Thyroid gland (tissue), 4 donors: ENCODE measurements at regions not wholly inside any gene's neighbourhood (a gene's known extent, or its start where the extent isn't known, plus 50 kb on each side); places are given as distances from the start of the nearest gene placed in this dataset.

Experiments used
- DNase-seq, 2 donors: peaks; one replicate each; pipeline ENCODE4 v3.0.0-alpha.2; 2019
- H3K27ac ChIP-seq, 3 donors: fragments of 200-600 bp; sonication (generic); 1 replicate in 2 of 3; 2 replicates in 1 of 3; pipeline ENCODE4 v1.5.1; 2016 to 2019; ENCODE audit warnings: mild to moderate bottlenecking in 1 of 3, moderate library complexity in 1 of 3
- H3K27me3 ChIP-seq: fragments of 200-600 bp; sonication (generic); one replicate; pipeline ENCODE4 v1.5.1; 2019
- H3K36me3 ChIP-seq, 2 donors: fragments of 200-600 bp; sonication (generic); one replicate each; pipeline ENCODE4 v1.5.1; 2016 to 2019
- H3K4me1 ChIP-seq, 2 donors: fragments of 200-600 bp; sonication (generic); one replicate each; pipeline ENCODE4 v1.5.1; 2017 to 2019
- H3K4me3 ChIP-seq, 3 donors: fragments of 200-600 bp; sonication (generic); replicated peaks in 1 of 3; 1 replicate in 2 of 3; 2 replicates in 1 of 3; pipeline ENCODE4 v1.5.1; 2016; ENCODE audit warnings: mild to moderate bottlenecking in 1 of 3
- H3K9me3 ChIP-seq: fragments of 200-600 bp; sonication (generic); one replicate; pipeline ENCODE4 v1.5.1; 2017
- CTCF ChIP-seq, 6 experiments: fragments of 200-600 bp in 3 of 6; fragments of 450-650 bp in 3 of 6; sonication (generic) in 3 of 6; IDR thresholded peaks; one replicate each; pipeline ENCODE4 v1.5.1; 2016 to 2019; ENCODE audit warnings: antibody characterized with exemption in 6 of 6, mild to moderate bottlenecking in 2 of 6, inconsistent platforms in 1 of 6, moderate library complexity in 1 of 6
- POLR2A ChIP-seq, 2 donors: fragments of 450-650 bp; IDR thresholded peaks; one replicate each; pipeline ENCODE4 v1.6.1; 2017; ENCODE audit warnings: antibody characterized with exemption in 2 of 2, mild to moderate bottlenecking in 2 of 2, moderate library complexity in 1 of 2
- WGBS, 2 donors: methylation state at CpG; one replicate each; pipeline ENCODE4 v1.1.5; 2017; 5-methylcytosine and 5-hydroxymethylcytosine counted together
- intact Hi-C: fragments of 100-400 bp; cut with DNase I; formaldehyde crosslinking; loops from one replicate; pipeline ENCODE4 v1.15.1; 2023

GRCh38 chrX:40173143-40174000 lies 75.6 kb upstream of the BCOR start:
- Histone ChIP-seq H3K4me1 (peaks cover 13 to 38% of the 10 kb centered on the region in 2 donors), H3K4me3 (no peak overlapping the region), H3K27me3 (no peaks in the 10 kb centered on the region), H3K36me3 (no peaks in the 10 kb centered on the region), H3K9me3 (no peaks in the 10 kb centered on the region), H3K27ac (peak overlapping the region; percentile 88 to 95 (median 95))
- DNase-seq, result no peak
- no peak for TF ChIP-seq POLR2A (IDR thresholded peaks at IDR 0.05)
- TF ChIP-seq CTCF (IDR thresholded peaks at IDR 0.05), result no peak
- WGBS, 2 donors, result 85 to 96% methylated on average over 13 of the region's 17 CpGs
- intact Hi-C loops, result loop anchor here (10.0 kb wide), 2 partner anchors 91 to 439 kb away; no protein-coding TSS in a partner anchor

- H3K4me1 ChIP-seq, result peaks cover 15 to 39% of the 10 kb centered on the region in 2 donors
- H3K27me3 ChIP-seq, result no peaks in the 10 kb centered on the region
- TF ChIP-seq CTCF (IDR thresholded peaks at IDR 0.05), result no peak
- TF ChIP-seq POLR2A (IDR thresholded peaks at IDR 0.05), result peak in 1 of 2 donors; percentile 42
- intact Hi-C loops, result loop anchor here (10.0 kb wide), 2 partner anchors 92 to 438 kb away; no protein-coding TSS in a partner anchor
- no peaks in the 10 kb centered on the region for H3K9me3 ChIP-seq
- peak; percentile 68 to 69 for DNase-seq
- peak overlapping the region in 1 of 3 donors; percentile 13 for H3K4me3 ChIP-seq
- no peaks in the 10 kb centered on the region for H3K36me3 ChIP-seq
- peak overlapping the region; percentile 49 to 63 (median 62) for H3K27ac ChIP-seq
- 42 to 89% methylated on average over 1 to 10 of the region's 60 CpGs for WGBS, 2 donors
Measured at GRCh38 chrX:40172401-40173142, 74.8 kb upstream of the BCOR start.

- H3K4me3 ChIP-seq, result peak overlapping the region in 1 of 3 donors; percentile 13
- peak overlapping the region; percentile 49 to 63 (median 62) for H3K27ac ChIP-seq
- intact Hi-C loops, result loop anchor here (10.0 kb wide), 2 partner anchors 93 to 437 kb away; no protein-coding TSS in a partner anchor
- no peak for TF ChIP-seq CTCF (IDR thresholded peaks at IDR 0.05)
- TF ChIP-seq POLR2A (IDR thresholded peaks at IDR 0.05), result no peak
- H3K4me1 ChIP-seq, result peaks cover 14 to 41% of the 10 kb centered on the region in 2 donors
- no peaks in the 10 kb centered on the region for H3K36me3 ChIP-seq
- DNase-seq, result peak; percentile 57 to 61
- H3K9me3 ChIP-seq, result no peaks in the 10 kb centered on the region
- WGBS, 2 donors, result 46 to 55% methylated on average over 4 to 16 of the region's 73 CpGs
- no peaks in the 10 kb centered on the region for H3K27me3 ChIP-seq
Measured at GRCh38 chrX:40171513-40172400, 74.0 kb upstream of the BCOR start.

GRCh38 chrX:40170830-40171512 lies 73.2 kb upstream of the BCOR start:
- H3K36me3 ChIP-seq, result no peaks in the 10 kb centered on the region
- no peak overlapping the region for H3K4me3 ChIP-seq
- peaks cover 14 to 45% of the 10 kb centered on the region in 2 donors for H3K4me1 ChIP-seq
- WGBS, 2 donors, result 32 to 59% methylated on average over 12 to 16 of the region's 17 CpGs
- no peaks in the 10 kb centered on the region for H3K9me3 ChIP-seq
- DNase-seq, result peak in 1 of 2 donors; percentile 55
- peak overlapping the region in 2 of 3 donors; percentile 62 to 63 for H3K27ac ChIP-seq
- TF ChIP-seq POLR2A (IDR thresholded peaks at IDR 0.05) (no peak), CTCF (IDR thresholded peaks at IDR 0.05) (no peak)
- intact Hi-C loops, result loop anchor here (10.0 kb wide), 2 partner anchors 94 to 436 kb away; no protein-coding TSS in a partner anchor
- H3K27me3 ChIP-seq, result no peaks in the 10 kb centered on the region
